Rectal smooth muscle tissue (tissue), 1 donor: ENCODE measurements at regions not wholly inside any gene's neighbourhood (a gene's known extent, or its start where the extent isn't known, plus 50 kb on each side); places are given as distances from the start of the nearest gene placed in this dataset.

Source experiments
- H3K27ac ChIP-seq: one replicate; pipeline ENCODE4 v1.7.0; 2013; ENCODE audit warnings: low read depth, low read length, inconsistent platforms
- H3K27me3 ChIP-seq: one replicate; pipeline ENCODE4 v1.7.0; 2013; ENCODE audit warnings: low read length; ENCODE audit not compliant: control insufficient read depth, insufficient read depth
- H3K36me3 ChIP-seq: one replicate; pipeline ENCODE4 v1.7.0; 2013; ENCODE audit warnings: low read length; ENCODE audit not compliant: control insufficient read depth, insufficient read depth
- H3K4me1 ChIP-seq: one replicate; pipeline ENCODE4 v1.7.0; 2013; ENCODE audit warnings: low read length; ENCODE audit not compliant: control insufficient read depth, insufficient read depth
- H3K4me3 ChIP-seq: one replicate; pipeline ENCODE4 v1.7.0; 2013; ENCODE audit warnings: low read length
- H3K9ac ChIP-seq: one replicate; pipeline ENCODE4 v1.7.0; 2013; ENCODE audit warnings: low read length

- H3K36me3 ChIP-seq: no peaks in the 10 kb centered on the region
These were observed 78.4 kb upstream of the CCDC28A start for GRCh38 chr6:138695193-138695592.

DNA sequence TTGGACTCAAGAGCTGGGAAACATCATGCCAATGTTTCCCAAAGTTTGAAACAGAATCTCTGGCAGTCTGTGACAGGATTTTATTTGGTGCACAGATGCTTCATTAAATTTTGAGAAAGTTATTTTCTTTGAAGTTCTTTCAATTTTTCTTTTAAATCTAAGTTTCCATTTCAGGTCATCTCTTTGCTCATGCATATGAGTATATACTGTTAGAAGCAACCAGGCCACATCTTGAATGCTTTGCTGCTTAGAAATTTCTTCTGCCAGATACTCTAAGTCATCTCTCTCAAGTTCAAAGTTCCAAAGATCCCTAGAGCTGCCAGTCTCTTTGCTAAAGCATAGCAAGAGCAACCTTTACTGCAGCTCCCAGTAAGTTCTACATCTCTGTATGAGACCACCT, 59.1 kb upstream of the CCDC28A start:
- Histone ChIP-seq H3K27ac (no peak overlapping the region), H3K9ac (no peak overlapping the region)

More at GRCh38 chr6:138695193-138695592, 78.4 kb upstream of the CCDC28A start:
- no peak overlapping the region for H3K4me3 ChIP-seq
- no peaks in the 10 kb centered on the region for H3K4me1 ChIP-seq
- no peak overlapping the region for H3K27ac ChIP-seq
- H3K27me3 ChIP-seq: no peaks in the 10 kb centered on the region
- H3K9ac ChIP-seq: no peak overlapping the region

DNA sequence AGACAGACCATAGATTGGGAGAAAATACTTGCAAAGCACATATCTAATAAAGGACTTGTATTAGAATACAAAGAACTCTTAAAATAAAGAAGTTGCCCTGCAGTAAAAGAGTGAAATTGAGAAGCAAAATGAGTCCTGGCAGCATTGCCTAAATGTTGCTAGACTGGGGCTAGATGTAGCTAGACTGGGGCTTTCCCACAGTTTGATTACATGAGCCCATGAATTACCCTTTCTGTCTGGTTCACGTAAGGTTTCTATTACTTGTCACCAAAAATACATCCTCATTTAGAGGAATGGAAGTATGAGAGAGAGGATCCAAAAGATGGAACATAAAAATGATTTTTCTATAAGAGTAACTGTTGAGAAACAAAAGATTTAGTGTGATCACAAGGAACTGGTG, 57.6 kb upstream of the CCDC28A start:
- H3K4me3 ChIP-seq: no peak overlapping the region
- H3K36me3 ChIP-seq: no peaks in the 10 kb centered on the region
- no peaks in the 10 kb centered on the region for H3K27me3 ChIP-seq
- H3K27ac ChIP-seq: no peak overlapping the region
- no peak overlapping the region for H3K9ac ChIP-seq
- no peaks in the 10 kb centered on the region for H3K4me1 ChIP-seq

More for the DNA sequence above, 59.1 kb upstream of the CCDC28A start:
- no peaks in the 10 kb centered on the region for H3K4me1 ChIP-seq
- H3K27me3 ChIP-seq: no peaks in the 10 kb centered on the region
- no peaks in the 10 kb centered on the region for H3K36me3 ChIP-seq
- H3K4me3 ChIP-seq: no peak overlapping the region

- Histone ChIP-seq H3K27me3 (no peaks in the 10 kb centered on the region), H3K36me3 (no peaks in the 10 kb centered on the region), H3K9ac (no peak overlapping the region), H3K4me3 (no peak overlapping the region), H3K27ac (no peak overlapping the region), H3K4me1 (no peaks in the 10 kb centered on the region)
These were observed 56.5 kb upstream of the CCDC28A start for GRCh38 chr6:138716971-138717665.

- no peaks in the 10 kb centered on the region for H3K36me3 ChIP-seq
- H3K4me1 ChIP-seq: no peaks in the 10 kb centered on the region
- no peak overlapping the region for H3K27ac ChIP-seq
- H3K4me3 ChIP-seq: no peak overlapping the region
- H3K9ac ChIP-seq: no peak overlapping the region
- no peaks in the 10 kb centered on the region for H3K27me3 ChIP-seq
These were observed 54.4 kb upstream of the CCDC28A start for GRCh38 chr6:138719011-138719635.

- Histone ChIP-seq H3K27ac (no peak overlapping the region), H3K9ac (no peak overlapping the region)
These were observed 53.8 kb upstream of the CCDC28A start for GRCh38 chr6:138719744-138720143.

DNA sequence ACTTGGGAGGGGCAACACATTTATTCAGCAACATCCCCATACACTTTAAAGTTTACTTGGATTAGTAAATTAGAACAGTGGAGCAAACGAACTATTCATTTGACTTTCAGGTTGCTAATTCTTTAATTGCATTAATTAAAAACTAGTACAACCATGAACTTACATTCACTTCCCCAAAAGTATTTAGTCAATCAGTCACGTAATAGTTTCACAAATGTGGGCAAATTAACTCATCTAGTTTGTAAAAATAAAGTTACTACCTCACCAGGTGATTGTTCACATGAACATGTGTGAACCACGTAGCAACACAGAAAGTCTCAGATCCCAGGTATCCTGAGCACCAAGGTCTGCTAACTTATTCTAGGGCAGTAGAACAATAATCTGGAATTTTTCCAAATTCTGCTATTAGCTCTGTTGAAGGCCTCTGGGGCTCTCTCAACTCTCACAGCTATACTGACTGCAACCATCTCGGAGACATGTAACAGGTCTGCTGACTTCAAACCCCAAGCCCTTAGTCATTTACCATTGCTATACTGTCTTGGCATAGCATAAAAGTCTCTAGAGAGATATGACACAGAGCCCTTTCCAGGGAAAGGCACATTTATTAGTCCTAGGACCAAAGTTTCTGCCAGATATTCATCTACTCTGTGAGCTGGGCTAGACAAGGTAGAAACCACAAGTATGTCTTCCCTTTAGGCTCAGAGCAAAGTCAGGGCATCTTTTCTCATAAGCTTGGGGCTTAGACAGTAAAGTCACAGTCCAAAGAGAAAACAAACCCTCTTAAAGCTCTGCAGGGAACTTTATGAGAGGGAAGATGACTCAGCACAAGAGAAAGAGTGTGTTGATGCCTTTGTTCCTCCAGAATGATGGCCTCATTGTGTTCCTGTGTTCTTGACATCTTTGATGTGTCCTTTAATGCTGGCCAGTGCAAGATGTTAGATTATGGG, 50.9 kb upstream of the CCDC28A start:
- Histone ChIP-seq H3K4me3 (no peak overlapping the region), H3K9ac (no peak overlapping the region), H3K27me3 (no peaks in the 10 kb centered on the region), H3K4me1 (no peaks in the 10 kb centered on the region), H3K27ac (no peak overlapping the region), H3K36me3 (no peaks in the 10 kb centered on the region)

More at GRCh38 chr6:138719744-138720143, 53.8 kb upstream of the CCDC28A start:
- no peaks in the 10 kb centered on the region for H3K36me3 ChIP-seq
- H3K27me3 ChIP-seq: no peaks in the 10 kb centered on the region
- H3K4me3 ChIP-seq: no peak overlapping the region
- no peaks in the 10 kb centered on the region for H3K4me1 ChIP-seq
